Fibroblast of lung (primary cell): ENCODE measurements at regions not wholly inside any gene's neighbourhood (a gene's known extent, or its start where the extent isn't known, plus 50 kb on each side); places are given as distances from the start of the nearest gene placed in this dataset.

Experiments
- DNase-seq, 2 donors: peaks; one replicate each; pipeline versions ENCODE4 v3.0.0 to v3.0.0-alpha.2; 2010; ENCODE audit warnings: low read depth in 2 of 2
- H2AFZ ChIP-seq: 2 replicates; pipeline ENCODE4 v1.5.1; 2012; ENCODE audit warnings: low read length, control low read depth, inconsistent platforms
- H3K27ac ChIP-seq: 2 replicates; pipeline ENCODE4 v1.5.1; 2011; ENCODE audit warnings: low read length, control low read depth; ENCODE audit not compliant: insufficient read depth
- H3K27me3 ChIP-seq: 2 replicates; pipeline ENCODE4 v1.5.1; 2011; ENCODE audit warnings: mild to moderate bottlenecking, low read length; ENCODE audit not compliant: control insufficient read depth, insufficient read depth
- H3K36me3 ChIP-seq: 2 replicates; pipeline ENCODE4 v1.5.1; 2011; ENCODE audit warnings: low read length; ENCODE audit not compliant: control insufficient read depth, insufficient read depth
- H3K4me1 ChIP-seq: 2 replicates; pipeline ENCODE4 v1.5.1; 2011; ENCODE audit warnings: low read length; ENCODE audit not compliant: control insufficient read depth, insufficient read depth; ENCODE audit errors: extremely low read depth
- H3K4me2 ChIP-seq: 2 replicates; pipeline ENCODE4 v1.5.1; 2011; ENCODE audit warnings: low read length, control low read depth; ENCODE audit not compliant: insufficient read depth; ENCODE audit errors: extremely low read depth
- H3K4me3 ChIP-seq, 4 experiments: fragments of 200-600 bp in 1 of 4; sonication (generic) in 1 of 4; replicated peaks in 1 of 4; 2 replicates each; pipeline ENCODE4 v1.5.1; 2011 to 2016; ENCODE audit warnings: low read length in 4 of 4, low read depth in 3 of 4, mild to moderate bottlenecking in 3 of 4, control low read depth in 2 of 4, inconsistent platforms in 1 of 4, mixed read lengths in 1 of 4; ENCODE audit not compliant: insufficient read depth in 1 of 4; ENCODE audit errors: control extremely low read depth in 1 of 4
- H3K79me2 ChIP-seq: 2 replicates; pipeline ENCODE4 v1.5.1; 2012; ENCODE audit warnings: mild to moderate bottlenecking, low read length, inconsistent platforms; ENCODE audit not compliant: control insufficient read depth, insufficient read depth
- H3K9ac ChIP-seq: 2 replicates; pipeline ENCODE4 v1.5.1; 2011; ENCODE audit warnings: mild to moderate bottlenecking, low read length, control low read depth; ENCODE audit not compliant: insufficient read depth
- H3K9me3 ChIP-seq: 2 replicates; pipeline ENCODE4 v1.5.1; 2012; ENCODE audit warnings: low read depth, low read length; ENCODE audit not compliant: control insufficient read depth, insufficient read depth
- H4K20me1 ChIP-seq: 2 replicates; pipeline ENCODE4 v1.5.1; 2011; ENCODE audit warnings: low read length; ENCODE audit not compliant: control insufficient read depth, insufficient read depth; ENCODE audit errors: extremely low read depth
- EZH2 ChIP-seq: IDR thresholded peaks from 2 replicates; pipeline ENCODE4 v1.5.1; 2012; ENCODE audit warnings: low read length, control low read depth, mild to moderate bottlenecking; ENCODE audit errors: missing control alignments
- TF ChIP-seq, protein P1 (sequence below), 2 donors: IDR thresholded peaks in 1 of 2; conservative IDR thresholded peaks in 1 of 2; 1 replicate in 1 of 2; 2 replicates in 1 of 2; pipeline ENCODE4 v1.5.1; 2011 to 2012; ENCODE audit warnings: low read length in 2 of 2, control low read depth in 1 of 2, inconsistent platforms in 1 of 2, low read depth in 1 of 2, mild to moderate bottlenecking in 1 of 2

DNA sequence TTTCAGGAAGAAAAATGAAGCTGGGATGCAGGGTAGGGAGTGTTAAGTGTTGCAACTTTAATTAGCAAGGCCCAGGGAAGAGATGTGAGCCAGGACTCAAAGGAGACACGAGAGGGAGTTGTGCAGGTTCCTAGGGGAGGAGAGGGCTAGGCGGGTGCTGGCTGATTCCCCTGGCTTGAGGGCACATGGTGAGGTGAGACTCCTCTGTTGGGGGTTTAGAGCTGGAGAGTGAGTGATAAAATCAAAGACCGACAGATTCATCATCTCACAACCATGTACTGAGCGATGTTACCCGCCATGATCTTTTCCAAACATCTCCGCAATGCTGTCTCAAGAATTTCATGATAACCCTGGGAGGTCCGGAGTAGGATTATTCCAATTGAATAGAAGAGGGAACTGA, 161.8 kb upstream of the CSF3R start:
- no peak overlapping the region for H3K9ac ChIP-seq
- H3K79me2 ChIP-seq: no peaks in the 10 kb centered on the region
- H2AFZ ChIP-seq: no peak overlapping the region
- TF ChIP-seq, protein P1, sequence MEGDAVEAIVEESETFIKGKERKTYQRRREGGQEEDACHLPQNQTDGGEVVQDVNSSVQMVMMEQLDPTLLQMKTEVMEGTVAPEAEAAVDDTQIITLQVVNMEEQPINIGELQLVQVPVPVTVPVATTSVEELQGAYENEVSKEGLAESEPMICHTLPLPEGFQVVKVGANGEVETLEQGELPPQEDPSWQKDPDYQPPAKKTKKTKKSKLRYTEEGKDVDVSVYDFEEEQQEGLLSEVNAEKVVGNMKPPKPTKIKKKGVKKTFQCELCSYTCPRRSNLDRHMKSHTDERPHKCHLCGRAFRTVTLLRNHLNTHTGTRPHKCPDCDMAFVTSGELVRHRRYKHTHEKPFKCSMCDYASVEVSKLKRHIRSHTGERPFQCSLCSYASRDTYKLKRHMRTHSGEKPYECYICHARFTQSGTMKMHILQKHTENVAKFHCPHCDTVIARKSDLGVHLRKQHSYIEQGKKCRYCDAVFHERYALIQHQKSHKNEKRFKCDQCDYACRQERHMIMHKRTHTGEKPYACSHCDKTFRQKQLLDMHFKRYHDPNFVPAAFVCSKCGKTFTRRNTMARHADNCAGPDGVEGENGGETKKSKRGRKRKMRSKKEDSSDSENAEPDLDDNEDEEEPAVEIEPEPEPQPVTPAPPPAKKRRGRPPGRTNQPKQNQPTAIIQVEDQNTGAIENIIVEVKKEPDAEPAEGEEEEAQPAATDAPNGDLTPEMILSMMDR (conservative IDR thresholded peaks at IDR 0.05 in 1 of 2, IDR thresholded peaks at IDR 0.05 in 1 of 2; ENCODE audit: low read depth in 1 of 2, low read length in 2 of 2): no peak
- TF ChIP-seq EZH2: no peak
- H3K4me2 ChIP-seq: no peak overlapping the region
- H3K27me3 ChIP-seq: no peaks in the 10 kb centered on the region
- no peaks in the 10 kb centered on the region for H3K36me3 ChIP-seq
- no peaks in the 10 kb centered on the region for H3K9me3 ChIP-seq
- no peak overlapping the region for H3K27ac ChIP-seq
- DNase-seq: no peak
- H3K4me1 ChIP-seq: no peaks in the 10 kb centered on the region
- no peaks in the 10 kb centered on the region for H4K20me1 ChIP-seq
- H3K4me3 ChIP-seq: no peak overlapping the region

DNA sequence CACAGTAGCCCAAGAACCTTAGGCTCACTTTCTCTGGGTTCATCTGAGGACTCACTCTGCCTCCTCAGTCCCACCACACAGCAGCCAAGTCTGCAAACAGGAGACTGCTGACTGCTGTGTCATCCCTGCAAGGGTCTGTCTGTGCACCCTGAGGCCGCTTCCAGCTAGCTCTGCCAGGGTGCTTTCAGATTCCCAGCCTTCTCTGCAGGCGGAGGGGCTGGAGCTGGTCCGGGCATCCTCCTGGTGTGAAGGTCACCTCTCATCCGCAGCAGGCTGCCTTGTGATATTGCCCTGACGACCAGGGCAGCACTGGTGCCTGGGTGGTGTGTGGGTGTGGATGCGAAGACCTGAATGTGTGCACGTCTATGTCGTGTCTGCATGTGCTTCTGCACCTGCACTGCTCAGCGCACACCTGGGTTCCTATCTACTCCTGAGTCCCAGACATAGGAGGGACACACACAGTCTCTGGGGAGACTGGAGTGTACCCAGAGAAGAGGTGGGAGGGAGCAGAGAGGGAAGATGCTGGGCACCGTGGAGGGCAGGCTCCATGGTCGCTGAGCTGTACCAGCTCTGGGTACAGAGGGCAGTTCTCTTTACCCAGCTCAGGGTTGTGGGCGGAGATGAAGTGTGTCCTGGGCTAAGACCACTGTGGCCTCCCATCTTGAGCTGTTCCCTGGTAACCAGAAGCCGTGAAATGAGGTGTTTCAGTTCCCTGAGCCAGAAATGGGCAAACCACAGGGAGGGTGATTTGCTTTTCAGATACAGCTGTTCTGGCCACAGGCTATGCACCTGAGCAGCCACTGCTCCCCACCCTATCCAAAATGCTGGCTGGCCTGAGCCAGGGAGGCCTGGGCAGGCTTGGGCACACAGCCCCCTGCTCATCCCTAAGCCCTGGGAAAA, 160.9 kb upstream of the CSF3R start:
- Histone ChIP-seq H4K20me1 (no peaks in the 10 kb centered on the region), H3K9ac (no peak overlapping the region), H3K4me2 (no peak overlapping the region), H2AFZ (no peak overlapping the region), H3K4me1 (no peaks in the 10 kb centered on the region), H3K27ac (no peak overlapping the region), H3K36me3 (no peaks in the 10 kb centered on the region), H3K9me3 (no peaks in the 10 kb centered on the region), H3K27me3 (no peaks in the 10 kb centered on the region), H3K4me3 (no peak overlapping the region), H3K79me2 (no peaks in the 10 kb centered on the region)
- TF ChIP-seq EZH2: no peak
- TF ChIP-seq, protein P1 (conservative IDR thresholded peaks at IDR 0.05 in 1 of 2, IDR thresholded peaks at IDR 0.05 in 1 of 2; ENCODE audit: low read depth in 1 of 2, low read length in 2 of 2): no peak
- DNase-seq: no peak

DNA sequence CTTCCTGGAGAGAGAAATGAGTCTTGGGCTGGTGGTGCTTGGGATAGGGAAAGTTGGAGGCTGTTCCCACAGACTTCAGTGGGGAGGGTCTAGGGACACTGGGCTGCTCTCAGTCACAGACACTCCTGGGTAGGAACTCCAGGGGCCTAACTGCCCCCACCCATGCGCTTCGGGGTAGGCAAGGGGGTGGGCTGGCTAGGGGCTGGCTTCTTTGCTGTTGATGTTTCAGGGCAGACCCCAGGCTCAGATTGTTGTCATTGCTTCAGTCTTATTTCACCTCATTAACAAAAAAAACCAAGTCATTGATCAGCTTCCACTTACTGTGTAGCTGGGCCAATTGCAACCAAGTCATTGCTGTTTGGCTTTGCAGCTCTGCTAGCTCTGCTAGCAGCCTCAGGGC, 160.1 kb upstream of the CSF3R start:
- TF ChIP-seq, protein P1 (conservative IDR thresholded peaks at IDR 0.05 in 1 of 2, IDR thresholded peaks at IDR 0.05 in 1 of 2; ENCODE audit: low read depth in 1 of 2, low read length in 2 of 2): no peak
- no peak for TF ChIP-seq EZH2
- Histone ChIP-seq H3K9me3 (no peaks in the 10 kb centered on the region), H3K4me2 (no peak overlapping the region), H4K20me1 (no peaks in the 10 kb centered on the region), H3K27me3 (no peaks in the 10 kb centered on the region), H3K9ac (no peak overlapping the region), H3K79me2 (no peaks in the 10 kb centered on the region), H3K4me1 (no peaks in the 10 kb centered on the region), H3K36me3 (no peaks in the 10 kb centered on the region), H2AFZ (no peak overlapping the region), H3K4me3 (no peak overlapping the region), H3K27ac (no peak overlapping the region)
- DNase-seq: no peak
